Iris pigment epithelial cell (primary cell): ENCODE measurements at regions not wholly inside any gene's neighbourhood (a gene's known extent, or its start where the extent isn't known, plus 50 kb on each side); places are given as distances from the start of the nearest gene placed in this dataset.
A peak's percentile ranks its signal among the peaks of the same experiment; 100 is the strongest.
"Not testable (repeated sequence)": the region's sequence is repeated elsewhere in the genome, so short reads cannot be mapped to it uniquely, and the experiment has no call there.

Experiments
- DNase-seq: peaks from one replicate; pipeline ENCODE4 v3.0.0-alpha.2; 2011; ENCODE audit warnings: low read depth

DNA sequence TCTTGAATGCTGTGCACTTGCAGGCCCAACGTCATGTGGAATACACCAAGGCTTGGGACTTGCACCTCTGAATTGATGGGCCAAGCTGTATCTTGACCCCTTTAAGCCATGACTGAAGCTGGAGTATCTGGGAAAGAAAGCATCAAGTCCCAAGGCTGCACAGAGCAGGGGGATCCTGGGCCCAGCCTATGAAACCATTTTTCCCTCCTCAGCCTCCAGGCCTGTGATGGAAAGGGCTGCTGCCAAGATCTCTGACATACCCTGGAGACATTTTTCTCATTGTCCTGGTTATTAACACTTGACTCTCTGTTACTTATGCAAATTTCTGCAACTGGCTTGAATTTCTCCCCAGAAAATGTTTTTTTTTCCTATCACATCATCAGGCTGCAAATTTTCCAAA is 174.0 kb upstream of the SNX2 start:
- no peak for DNase-seq

DNA sequence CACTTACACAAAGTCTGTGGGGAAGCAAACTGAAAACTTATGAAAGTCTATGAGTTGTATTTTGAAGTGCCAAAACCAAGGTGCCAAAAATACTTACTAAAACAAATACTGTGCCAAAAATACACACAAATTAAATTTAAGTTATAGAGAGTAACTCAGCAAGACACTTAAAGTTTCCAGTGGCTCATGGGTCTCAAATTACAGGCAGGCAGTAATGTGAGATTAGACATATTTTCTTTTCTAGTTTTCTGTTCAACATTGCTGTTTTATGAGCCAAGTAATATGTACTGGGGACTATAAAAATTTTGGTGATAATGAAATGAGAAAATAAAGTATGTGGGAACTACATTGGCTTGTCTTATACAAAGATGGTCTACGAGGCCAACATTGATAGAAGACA is 172.2 kb upstream of the SNX2 start:
- no peak for DNase-seq

DNA sequence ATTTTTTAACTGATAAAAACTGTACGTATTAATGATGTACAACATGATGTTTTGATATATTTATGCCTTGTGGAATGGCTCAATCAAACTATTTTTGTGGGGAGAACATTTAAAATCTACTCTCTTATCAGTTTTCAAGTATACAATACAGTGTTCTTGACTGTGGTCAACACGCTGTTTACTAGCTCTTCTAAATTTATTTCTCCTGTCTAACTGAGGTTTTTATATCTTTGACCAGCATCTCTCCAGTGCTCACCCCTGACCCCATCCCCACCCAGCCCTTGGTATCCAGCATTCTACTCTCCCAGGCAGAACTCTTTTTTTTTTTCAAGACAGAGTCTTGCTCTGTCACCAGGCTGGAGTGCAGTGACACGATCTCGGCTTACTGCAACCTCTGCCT is 169.6 kb upstream of the SNX2 start:
- DNase-seq, result no peak

DNA sequence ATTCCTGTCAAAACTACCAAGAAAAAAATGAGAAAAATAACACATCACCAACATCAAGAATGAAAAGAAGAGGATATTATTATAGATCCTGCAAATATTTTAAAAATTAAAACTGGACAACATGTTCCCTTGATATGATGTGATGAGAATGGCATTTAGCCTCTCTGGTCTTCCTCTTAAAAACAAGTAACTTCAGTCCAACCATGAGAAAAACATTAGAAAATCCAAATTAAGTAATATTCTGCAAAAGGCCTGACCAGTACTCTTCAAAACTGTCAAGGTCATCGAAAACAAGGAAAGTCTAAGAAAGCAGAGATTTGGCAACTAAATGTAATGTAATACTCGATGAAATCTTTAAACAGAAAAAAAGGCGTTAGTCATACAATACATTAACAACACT is 167.1 kb upstream of the SNX2 start:
- peak; percentile 6 for DNase-seq

DNA sequence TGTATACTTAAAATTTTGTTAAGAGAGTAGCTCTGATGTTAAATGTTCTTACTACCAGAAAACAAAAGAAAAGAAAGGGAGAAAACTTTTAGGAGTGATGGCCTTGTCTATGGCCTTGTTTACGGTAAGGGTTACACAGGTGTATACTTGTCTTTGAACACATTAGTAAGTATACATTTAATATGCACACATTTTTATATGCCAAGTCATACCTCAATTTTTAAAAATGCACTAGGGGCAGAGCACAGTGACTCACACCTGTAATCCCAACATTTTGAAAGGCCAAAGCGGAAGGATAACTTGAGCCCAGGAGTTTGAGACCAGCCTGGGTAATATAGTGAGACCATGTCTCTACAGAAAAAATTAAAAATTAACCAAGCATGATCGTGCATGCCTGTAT is 166.7 kb upstream of the SNX2 start:
- DNase-seq, result no peak

DNA sequence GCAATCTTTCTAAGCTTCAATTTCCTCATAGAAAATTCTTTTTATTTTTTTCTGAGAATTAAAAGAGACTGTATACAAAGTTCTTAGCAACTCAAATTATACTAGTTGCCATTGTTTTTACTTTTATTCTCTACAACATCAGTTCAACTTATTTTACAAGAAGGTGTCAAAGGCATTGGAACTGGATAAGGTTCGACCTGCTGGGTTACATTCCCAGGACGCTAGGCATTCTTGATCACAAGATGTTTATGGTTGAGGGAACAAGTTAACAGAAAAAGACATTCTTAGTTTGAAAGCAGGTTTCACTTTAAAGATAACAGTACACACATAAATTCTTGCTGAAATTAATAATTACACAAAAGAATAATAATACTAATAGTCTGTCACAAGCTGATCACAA is 163.5 kb upstream of the SNX2 start:
- peak; percentile 5 for DNase-seq

DNA sequence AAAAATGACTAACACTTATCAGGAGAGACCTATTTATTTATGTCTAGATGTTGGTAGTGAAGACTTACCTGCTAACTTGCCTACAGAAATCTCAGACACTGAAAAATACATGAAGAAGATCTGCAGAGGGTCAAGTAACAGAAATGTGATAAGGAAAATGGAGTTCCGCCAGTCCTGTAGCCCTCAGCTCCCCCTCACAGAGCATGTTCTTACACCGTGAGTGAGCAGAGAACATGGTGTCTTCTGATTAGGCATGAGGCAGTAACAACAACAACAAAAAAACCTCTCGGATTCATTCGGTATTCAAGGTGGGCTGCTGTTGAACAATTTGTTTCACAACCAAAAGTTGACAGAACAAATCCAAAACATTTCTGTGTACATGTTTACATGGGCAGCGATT is 162.0 kb upstream of the SNX2 start:
- no peak for DNase-seq

DNA sequence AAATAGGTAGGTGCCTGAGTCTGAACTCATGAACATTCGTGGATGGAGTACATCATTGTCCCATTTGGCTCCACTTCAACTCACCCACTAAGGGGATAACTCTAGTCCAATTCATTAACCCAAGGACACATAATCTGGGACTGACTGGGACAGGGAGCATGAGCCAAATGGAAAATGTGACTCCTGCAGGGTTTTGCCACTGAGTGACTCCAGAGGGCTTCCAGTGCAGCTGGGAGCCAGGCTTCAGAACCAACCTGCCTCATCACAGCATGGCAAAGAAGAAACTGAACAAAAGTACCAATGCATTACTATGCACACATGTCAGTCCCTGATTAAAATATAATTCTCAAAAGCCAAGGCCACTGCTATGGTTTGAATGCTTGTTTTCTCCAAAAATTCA is 159.7 kb upstream of the SNX2 start:
- DNase-seq, result no peak

DNA sequence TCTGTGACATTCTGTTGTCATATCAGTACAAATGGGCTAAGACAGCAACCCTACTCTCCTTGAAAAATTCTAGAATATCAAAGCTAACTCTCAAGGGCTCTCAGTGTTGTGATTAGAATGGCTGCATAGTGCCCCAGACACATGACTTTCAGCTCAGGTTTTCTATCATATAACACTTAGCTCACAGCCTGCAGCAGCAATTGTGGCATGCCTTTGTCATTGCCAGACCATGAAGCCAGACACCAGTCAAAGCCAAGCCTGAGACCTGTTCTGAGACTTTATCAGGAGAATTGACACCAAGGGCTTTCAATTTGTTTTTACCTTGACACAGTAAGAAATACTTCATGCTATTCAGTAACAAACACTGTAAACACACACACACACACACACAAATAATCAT is 159.0 kb upstream of the SNX2 start:
- no peak for DNase-seq

DNA sequence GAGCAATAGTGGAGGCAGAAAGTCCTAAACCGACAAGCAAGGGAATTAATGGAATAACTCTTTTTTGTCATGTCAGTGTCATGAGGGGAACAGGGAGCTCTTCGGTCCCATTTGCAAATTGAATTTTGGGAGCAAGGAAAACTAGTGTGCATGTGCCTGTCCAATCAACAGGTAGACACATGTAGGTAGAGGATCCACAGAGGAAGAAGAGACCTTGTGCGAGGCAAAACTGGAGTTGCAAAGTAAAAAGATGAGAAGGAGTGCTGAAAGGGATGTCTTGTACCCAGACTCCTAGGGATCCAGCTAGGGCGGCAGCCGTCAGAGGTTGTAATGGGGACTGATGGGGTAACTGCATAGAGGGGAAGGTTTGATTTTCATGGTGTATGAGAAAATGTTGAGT is 156.8 kb upstream of the SNX2 start:
- DNase-seq, result not testable (repeated sequence)

DNA sequence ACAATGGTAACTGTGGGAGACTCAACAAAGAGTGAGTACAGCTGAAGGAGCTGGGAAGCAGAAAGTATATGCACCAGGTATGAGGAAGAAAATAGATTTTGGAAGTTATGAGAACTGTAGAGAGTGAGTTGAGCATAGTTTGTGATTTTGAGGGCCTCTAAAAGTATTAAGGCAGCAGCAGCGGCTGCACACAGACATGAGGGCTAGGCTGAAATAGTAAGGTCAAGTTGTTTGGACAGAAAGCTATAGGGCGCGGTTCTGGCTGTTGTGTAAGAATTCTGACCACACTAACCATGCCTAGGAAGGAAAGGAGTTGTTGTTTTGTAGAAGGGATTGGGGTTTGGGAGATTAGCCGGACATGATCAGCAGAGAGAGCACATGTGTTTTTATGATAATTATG is 154.1 kb upstream of the SNX2 start:
- not testable (repeated sequence) for DNase-seq

DNA sequence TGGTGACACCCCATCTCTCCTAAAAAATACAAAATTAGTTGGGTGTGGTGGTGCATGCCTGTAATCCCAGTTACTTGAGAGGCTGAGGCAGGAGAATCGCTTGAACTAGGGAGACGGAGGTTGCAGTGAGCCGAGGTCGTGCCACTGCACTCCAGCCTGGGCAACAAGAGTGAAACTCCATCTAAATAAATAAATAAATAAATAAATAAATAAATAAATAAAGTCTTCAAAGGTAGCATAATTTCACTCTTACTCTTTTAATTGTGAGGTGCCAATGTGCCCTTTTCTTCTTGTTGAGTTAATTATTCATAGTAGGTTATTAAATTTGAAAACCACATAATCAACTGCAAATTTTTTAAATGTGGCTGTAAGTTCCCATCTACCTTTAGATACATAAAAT is 146.2 kb upstream of the SNX2 start:
- not testable (repeated sequence) for DNase-seq

DNA sequence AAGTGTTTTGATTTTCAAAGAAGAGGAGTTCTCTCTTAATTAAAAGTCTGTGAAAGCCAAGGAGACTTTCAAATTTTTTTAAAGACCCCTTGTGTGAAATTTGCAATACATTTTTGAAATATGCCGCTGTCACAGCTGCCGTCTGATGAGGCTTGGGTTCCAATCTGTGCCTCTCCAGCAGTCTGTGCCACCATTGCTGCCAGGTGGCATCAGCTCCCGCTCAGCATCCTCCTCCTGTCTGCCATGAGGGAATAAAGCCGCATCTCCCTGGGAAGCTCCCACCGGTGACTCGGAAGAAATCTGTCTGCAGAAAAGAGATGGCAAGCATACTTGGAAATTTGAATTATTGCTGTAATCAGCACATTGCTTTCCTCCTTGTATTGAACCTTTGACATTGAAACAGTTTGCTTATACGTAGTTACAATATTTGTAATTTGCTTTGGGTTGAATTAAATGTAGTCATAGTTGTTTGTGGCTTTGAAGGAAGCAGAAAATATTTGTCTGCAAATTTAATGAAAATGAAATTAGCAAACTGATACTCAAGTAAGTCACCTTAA is 145.7 kb upstream of the SNX2 start:
- no peak for DNase-seq

DNA sequence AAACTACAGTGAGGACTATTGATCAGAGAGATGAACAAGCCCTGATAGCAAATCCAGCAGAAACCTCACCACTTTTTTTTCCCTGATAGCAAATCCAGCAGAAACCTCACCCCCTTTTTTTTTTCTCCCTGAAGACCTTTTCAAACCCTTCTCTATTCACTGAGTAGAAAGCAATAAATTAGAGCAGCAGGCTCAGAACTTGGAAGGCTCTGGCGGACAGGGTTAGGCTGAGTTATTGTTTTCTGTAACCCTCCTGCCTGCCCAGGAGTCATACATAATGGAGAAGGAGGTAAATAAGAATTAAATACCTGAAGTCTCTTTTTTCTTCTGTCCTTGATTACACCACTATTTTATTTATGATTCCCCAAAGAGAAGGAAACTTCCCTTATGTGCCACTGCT is 136.3 kb upstream of the SNX2 start:
- no peak for DNase-seq

DNA sequence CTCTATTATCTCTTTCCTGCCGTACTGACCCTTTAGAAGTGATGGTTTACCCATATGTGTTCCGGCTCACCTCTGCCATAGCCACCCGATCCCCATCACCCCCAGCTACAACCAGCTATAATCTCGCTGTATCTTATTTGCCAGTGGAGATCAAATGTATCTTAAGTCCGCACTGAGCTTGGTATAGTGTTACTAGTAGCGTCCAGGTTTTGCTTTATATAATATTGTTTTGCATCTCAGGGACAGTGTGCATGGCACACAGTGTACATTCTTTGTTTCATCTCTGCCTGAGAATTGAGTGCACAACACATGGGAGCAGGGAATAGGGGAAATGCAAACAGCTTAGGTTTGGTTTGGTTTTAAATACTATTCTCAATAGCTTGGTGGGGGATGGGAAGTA is 135.8 kb upstream of the SNX2 start:
- no peak for DNase-seq

DNA sequence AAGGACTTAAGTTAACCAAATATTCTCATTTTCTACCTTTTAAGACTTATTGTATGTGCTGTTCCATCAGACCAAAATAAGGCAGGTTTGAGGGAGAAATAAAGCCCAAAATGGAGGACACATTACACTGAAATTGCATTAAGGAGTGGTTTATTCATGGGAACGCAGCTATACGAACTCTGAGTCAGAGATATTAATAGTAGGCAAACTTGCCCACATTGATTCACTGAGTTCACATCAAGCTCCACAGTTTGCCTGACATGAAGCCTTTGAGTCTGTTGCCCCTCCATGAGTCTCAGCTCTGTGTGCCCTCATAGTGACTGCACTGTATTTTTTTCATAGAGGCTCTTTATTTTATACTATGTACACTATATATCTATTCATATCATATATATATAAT is 135.0 kb upstream of the SNX2 start:
- no peak for DNase-seq

DNA sequence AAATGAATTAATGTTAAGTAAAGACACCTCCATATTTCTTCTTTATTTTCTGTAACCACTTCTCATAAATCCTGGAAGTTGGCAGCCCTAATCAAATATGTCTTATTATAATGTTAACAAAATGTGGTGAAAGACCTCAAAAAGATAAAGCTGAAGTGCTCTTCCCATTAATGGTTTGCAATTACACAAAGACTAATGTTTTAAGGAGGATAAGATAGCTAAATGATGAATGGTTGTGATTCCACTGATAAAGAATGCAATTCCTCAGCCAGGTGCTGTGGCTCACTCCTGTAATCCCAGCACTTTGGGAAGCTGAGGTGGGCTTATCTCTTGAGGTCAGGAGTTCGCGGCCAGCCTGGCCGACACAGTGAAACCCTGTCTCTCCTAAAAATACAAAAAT is 125.8 kb upstream of the SNX2 start:
- no peak for DNase-seq

DNA sequence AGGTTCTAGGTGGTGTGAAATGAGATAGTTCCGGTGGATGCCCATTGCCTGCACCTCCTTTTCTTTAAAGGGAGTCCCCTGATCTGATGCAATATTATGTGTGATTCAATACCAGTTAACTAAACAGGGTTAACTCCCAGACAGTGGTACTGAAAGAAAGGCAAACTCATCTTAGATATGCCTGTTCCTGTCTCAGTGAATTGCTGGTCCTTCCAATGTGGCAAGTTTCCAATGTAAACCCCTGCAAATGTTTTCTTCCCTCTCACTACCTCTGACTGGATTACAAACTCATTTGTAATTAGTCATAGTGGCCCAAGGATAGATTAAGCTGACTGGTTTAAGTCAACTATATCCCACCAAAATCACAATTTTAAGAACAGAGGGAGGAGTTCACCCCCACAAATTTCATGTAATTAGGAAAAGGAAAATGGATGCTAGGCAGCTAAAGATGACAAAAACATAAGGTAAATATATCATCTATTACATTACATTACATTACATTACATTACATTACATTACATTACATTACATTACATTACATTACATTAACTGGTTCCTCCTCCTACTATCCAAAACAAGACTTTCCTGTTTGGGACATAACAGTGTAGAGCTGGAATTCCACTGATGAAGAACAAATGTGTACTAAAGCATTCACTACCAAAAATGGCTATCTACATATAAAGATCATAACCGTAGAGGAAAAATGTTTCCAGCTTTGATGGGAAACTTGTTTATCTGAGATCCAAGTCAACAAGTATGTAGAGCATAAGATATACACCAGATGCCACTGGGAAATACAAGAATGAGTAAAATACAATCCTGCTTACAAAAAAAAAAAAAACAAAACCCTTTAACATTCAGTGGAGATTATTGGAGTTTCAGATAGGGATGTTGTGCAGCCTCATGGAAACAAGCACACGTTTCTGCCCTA is 121.5 kb upstream of the SNX2 start:
- peak; percentile 49 for DNase-seq

DNA sequence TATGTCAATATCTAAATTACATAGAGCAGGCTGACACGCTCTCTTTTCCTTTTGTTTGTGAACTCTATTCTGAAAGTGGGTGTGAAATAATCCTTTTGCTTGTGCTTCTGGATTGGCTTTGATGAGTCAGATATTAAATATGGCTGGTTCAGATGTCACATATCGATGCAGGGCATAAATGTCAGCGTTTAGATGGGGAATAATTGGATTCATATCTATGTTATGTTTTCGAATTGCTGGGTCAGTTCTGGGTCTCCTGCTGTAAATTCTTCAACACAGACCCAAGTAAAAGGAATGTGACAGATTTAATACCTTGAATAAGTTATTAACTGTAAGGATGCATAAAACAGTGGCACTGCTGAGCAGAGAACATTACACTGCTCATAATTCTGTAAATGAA is 118.7 kb upstream of the SNX2 start:
- peak; percentile 28 for DNase-seq

DNA sequence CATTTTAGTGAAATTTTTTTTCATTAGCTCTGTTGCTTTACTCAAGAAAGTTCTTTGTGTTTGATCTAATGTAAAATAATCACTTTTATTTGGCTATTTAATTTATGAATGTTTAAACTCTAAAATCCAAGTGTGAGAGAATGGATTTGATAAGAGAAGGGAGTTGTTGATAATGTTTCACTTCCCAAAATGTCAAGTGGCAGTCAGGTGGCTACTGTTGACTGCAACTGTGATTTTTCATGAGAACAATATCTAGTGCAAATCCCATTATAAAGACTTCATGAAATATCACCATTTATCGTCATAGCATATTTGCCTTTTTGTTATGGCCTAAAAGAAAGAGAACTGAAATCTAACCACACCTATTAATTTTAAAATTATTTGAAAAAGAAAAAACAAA is 118.3 kb upstream of the SNX2 start:
- DNase-seq, result no peak

DNA sequence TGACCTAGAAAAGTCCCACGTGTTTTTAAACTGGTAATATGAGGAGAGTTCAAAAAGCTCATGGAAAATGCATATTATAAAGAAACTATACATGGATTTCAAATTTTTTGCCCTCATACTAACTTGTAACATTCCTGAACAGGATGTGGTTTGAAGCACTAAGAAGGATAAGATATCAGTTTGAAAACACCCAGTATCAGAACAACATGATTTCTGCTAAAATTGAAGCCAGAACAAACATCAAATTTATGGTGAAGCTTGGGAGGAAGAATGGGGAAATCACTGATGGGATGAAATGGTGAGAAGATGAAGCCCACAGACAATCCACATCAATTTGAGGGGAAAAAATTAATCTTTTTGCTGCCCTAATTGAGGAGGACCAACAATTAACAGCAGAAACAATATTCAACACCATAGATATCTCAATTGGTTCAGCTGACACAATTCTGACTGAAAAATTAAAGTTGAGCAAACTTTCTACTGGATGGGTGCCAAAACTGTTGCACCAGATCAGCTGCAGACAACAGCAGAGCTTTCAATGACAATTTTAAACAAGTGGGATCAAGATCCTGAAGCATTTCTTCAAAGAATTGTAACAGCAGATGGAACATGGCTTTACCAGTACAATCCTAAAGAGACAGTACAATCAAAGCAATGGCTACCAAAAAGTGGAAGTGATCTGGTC is 113.2 kb upstream of the SNX2 start:
- DNase-seq, result peak; percentile 39

DNA sequence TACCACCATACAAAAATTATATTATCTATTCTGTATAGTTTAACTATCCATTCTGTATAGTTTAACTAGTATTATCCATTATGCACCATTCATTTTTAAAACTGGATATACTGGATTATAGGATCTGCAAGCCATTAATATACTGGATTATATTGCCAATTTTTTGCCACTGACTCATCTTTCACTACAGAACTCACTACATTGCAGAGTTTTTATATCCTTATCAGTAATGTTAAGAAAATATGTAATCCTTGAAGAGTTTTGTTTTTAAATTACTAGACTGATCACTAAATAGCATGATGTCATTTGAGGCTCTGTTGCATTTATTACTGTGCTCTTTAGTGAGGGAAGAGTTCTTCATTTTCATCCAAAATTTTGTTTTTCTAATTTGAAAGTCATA is 109.8 kb upstream of the SNX2 start:
- DNase-seq, result peak; percentile 38

DNA sequence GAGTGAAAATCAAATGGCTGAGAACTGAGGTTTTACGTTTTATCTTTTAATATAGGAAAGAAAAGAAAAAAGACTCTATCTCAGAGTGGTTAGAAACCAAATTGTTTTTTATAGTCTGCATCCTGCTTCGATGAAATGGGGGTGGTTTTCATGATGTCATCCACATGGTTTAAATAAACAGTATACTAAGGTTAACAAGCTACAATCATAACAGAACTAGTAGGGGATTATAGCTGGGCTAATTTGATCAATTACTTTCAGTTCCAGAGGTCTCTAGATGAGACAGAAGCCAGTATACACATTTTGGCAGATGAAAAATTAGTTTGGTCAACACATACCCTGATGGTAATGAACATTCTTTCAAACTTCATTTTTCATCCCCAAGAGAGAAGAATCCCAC is 106.3 kb upstream of the SNX2 start:
- DNase-seq, result no peak
